SK-N-SH treated with all-trans-retinoic acid at 6 μM for 48 hours (cell line): ENCODE measurements at regions not wholly inside any gene's neighbourhood (a gene's known extent, or its start where the extent isn't known, plus 50 kb on each side); places are given as distances from the start of the nearest gene placed in this dataset.

Experiments
- CREB5 ChIP-seq: fragments of 250-450 bp; sonication (Bioruptor Pico); IDR thresholded peaks from 2 replicates; pipeline ENCODE4 v1.5.1; 2020; ENCODE audit warnings: low read depth, mild to moderate bottlenecking, moderate library complexity
- OSR1 ChIP-seq: fragments of 250-450 bp; sonication (Bioruptor Pico); IDR thresholded peaks from 2 replicates; pipeline ENCODE4 v1.8.0; 2022; ENCODE audit warnings: moderate library complexity, mild to moderate bottlenecking, inconsistent platforms
- PATZ1 ChIP-seq: fragments of 250-450 bp; sonication (Bioruptor Pico); IDR thresholded peaks from 2 replicates; pipeline ENCODE4 v1.8.0; 2020; ENCODE audit warnings: mild to moderate bottlenecking, moderate library complexity, borderline replicate concordance
- SNAI2 ChIP-seq: fragments of 250-450 bp; sonication (Bioruptor Pico); IDR thresholded peaks from 2 replicates; pipeline ENCODE4 v1.5.0; 2020; ENCODE audit warnings: mild to moderate bottlenecking, moderate library complexity
- TCF4 ChIP-seq: fragments of 250-450 bp; sonication (Bioruptor Pico); IDR thresholded peaks from 2 replicates; pipeline ENCODE4 v1.8.0; 2021; ENCODE audit warnings: mild to moderate bottlenecking, moderate library complexity, borderline replicate concordance
- TOX ChIP-seq: fragments of 250-450 bp; sonication (Bioruptor Pico); IDR thresholded peaks from 2 replicates; pipeline ENCODE4 v1.8.0; 2021; ENCODE audit warnings: mild to moderate bottlenecking, moderate library complexity, borderline replicate concordance
- ZC3H10 ChIP-seq: fragments of 250-450 bp; sonication (Bioruptor Pico); IDR thresholded peaks from 2 replicates; pipeline ENCODE4 v1.5.1; 2021; ENCODE audit warnings: mild to moderate bottlenecking, moderate library complexity
- ZFP3 ChIP-seq: fragments of 250-450 bp; sonication (Bioruptor Pico); IDR thresholded peaks from 2 replicates; pipeline ENCODE4 v1.5.0; 2020; ENCODE audit warnings: mild to moderate bottlenecking, moderate library complexity
- ZFP30 ChIP-seq: fragments of 450-650 bp; formaldehyde crosslinking; IDR thresholded peaks from 2 replicates; pipeline ENCODE4 v1.5.0; 2022; ENCODE audit warnings: mild to moderate bottlenecking, moderate library complexity
- ZNF70 ChIP-seq: fragments of 450-650 bp; formaldehyde crosslinking; IDR thresholded peaks from 2 replicates; pipeline ENCODE4 v1.5.0; 2020; ENCODE audit warnings: mild to moderate bottlenecking, moderate library complexity

- TF ChIP-seq ZNF70 (CRISPR knock-in tag): no peak
- TF ChIP-seq SNAI2 (CRISPR knock-in tag): no peak
- no peak for TF ChIP-seq ZFP3 (CRISPR knock-in tag)
- TF ChIP-seq TCF4: no peak
- no peak for TF ChIP-seq TOX
- TF ChIP-seq PATZ1: no peak
- TF ChIP-seq CREB5 (CRISPR knock-in tag): no peak
- no peak for TF ChIP-seq ZC3H10 (CRISPR knock-in tag)
- TF ChIP-seq ZFP30 (CRISPR knock-in tag): no peak
- TF ChIP-seq OSR1 (CRISPR knock-in tag): no peak
Measured at GRCh38 chr9:20028192-20028848, 239.5 kb upstream of the SLC24A2 start.
